Glomerular endothelial cell (primary cell): ENCODE measurements at regions not wholly inside any gene's neighbourhood (a gene's known extent, or its start where the extent isn't known, plus 50 kb on each side); places are given as distances from the start of the nearest gene placed in this dataset.
A peak's percentile ranks its signal among the peaks of the same experiment; 100 is the strongest.

Experiments
- DNase-seq: peaks from one replicate; pipeline ENCODE4 v3.0.0-alpha.2; 2011; ENCODE audit warnings: low read depth, low spot score; ENCODE audit errors: extremely low read depth

DNA sequence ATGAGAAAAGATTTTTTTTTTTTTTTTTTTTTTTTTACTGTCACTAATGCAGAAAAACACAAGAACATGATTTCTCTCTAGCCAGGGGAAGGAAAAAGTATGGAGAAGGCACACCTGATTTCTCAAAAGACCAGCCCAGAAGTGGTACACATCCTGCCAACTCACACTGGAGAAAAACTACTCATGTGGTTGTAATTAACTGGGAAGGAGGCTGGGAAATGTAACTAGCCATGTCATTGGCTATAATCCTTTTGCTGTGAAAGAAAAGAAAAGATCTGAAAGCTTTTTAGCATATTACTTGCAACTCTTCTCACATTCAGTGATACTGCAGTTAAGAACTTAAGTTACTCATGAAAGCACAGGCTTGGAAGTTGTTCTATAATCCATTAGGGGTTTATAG is 195.9 kb upstream of the PMFBP1 start:
- DNase-seq: no peak

- DNase-seq: peak; percentile 78
Observed at GRCh38 chr16:72362973-72363372, 191.0 kb upstream of the PMFBP1 start.

DNA sequence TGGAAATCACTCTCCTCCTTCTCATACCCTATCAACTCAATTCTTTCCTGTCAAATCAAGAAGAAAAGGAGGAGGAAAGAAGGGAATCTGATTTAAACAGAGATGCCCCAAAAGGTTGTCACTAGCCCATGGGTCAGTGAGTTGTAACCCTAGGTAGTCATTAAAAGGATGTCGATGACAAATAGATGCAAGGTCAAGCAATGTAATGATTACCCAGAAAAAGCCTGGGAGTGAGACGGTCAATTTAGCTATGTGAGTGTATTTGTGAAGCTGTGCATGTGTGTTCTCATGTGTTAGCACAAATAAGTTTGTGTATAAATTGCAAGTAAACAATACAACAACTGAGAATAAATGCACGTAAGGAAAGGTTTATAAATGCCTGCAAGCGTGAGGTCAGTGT is 190.5 kb upstream of the PMFBP1 start:
- DNase-seq: no peak

DNA sequence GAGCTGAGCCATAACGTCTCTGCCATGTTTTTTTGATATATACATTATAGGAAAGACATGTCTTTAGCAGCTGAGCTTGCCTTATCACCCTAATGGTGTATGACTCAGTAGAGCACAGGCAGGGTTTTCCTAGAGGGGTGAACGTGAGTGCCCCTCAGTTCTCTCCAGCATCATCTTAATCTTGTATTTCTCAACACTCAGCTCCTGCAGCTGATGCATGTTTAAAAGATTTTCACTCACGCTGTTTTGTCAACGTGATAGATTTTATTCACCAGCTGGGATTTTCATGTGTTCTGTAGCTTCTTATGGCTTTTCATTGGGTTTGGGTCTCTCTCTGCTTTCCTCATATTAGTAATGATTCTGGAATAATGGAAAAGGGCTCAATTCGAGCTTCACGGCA is 186.0 kb upstream of the PMFBP1 start:
- no peak for DNase-seq

GRCh38 chr16:72355561-72355960 is 183.6 kb upstream of the PMFBP1 start:
- DNase-seq: no peak

DNA sequence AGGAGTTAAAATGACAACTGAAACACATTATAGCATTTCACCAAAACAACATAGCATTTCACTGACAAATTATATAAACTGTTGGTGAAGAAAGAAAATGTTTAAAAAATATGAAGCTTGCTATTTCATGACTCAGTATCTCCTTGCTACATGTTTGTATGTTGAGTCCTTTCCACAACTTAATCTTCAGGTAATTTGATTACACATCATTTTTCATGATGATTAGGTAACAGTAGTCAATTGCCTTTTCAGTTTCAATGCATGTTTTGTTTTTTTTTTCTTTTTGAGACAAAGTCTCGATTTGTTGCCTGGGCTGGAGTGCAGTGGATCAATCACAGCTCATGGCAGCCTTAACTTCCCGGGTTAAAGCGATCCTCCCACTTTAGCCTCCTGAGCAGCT is 177.8 kb upstream of the PMFBP1 start:
- no peak for DNase-seq

- no peak for DNase-seq
Observed at GRCh38 chr16:72332926-72333325, 161.0 kb upstream of the PMFBP1 start.

- DNase-seq: no peak
Observed at GRCh38 chr16:72324578-72324977, 152.6 kb upstream of the PMFBP1 start.

DNA sequence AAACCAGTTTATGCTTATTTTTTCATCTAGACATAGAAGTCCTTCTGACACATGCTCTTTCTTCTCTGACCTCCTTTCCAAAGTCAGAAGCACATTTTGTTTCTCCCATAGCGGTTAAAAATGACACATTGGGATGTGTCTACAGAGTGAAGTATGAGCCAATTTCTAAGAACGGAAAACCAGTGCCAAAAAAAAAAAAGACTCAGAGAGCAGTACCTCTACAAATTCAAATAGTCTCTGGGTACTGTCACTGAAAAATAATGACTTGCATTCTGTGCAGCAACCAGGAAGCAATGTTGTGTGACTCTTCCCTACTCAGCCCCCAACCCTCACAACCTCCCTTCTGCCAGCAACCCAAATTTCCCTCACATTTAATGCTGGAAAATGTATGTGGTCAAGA is 145.5 kb upstream of the PMFBP1 start:
- no peak for DNase-seq

GRCh38 chr16:72313903-72314302 is 141.9 kb upstream of the PMFBP1 start:
- no peak for DNase-seq

DNA sequence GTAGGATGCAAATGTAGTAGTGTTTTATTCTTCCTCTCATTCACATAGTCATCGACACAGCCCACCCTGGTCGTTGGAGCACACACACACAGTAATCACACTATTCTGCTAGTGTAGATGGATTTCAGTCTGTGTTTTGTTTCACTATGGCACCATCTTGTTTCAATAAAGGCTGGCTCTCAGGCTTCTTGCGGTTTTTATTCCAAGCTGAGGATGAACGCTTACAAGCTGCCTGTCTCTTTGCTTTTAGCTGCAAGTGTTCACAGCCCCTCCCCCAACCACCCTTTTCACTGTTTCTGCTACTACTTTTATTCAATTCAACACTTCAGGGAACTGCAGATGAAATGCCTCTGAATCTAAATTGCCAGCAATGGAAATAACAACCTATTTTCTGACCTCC is 140.9 kb upstream of the PMFBP1 start:
- no peak for DNase-seq

DNA sequence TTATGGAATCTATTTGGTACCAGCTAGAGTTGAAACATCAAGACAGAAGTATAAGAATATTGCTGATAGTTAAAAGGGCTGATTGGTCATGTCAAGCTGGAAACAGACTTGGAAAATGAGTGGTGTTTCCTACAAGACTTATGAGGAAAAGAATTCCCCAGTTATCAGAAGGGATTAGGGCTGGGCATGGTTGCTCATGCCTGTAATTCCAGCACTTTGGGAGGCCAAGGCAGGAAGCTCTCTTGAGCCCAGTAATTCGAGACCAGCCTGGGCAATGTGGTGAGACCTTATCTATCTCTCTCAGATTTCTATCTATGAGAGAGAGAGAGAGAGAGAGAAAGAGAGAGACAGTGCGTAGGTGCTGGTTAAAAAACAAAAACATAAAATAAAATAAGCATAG is 139.5 kb upstream of the PMFBP1 start:
- no peak for DNase-seq

DNA sequence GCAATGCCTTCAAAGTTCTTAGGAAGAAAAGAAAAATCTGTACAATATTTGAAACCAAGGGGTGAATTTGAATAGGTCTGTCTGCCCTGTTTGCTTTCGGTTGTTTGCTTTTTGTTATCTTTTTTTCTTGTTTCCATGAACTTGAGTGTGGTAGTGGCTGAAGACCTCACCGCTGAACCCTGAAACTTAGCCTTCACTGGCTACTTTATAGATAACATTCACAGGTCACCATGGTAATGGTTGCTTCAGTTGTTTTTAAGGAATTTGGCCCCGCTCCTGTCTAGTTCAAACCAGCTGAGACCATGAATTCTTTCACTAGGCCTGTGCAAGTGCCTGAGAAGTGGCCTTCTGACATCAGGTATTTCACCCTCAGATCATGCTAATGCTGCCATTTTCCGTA is 137.0 kb upstream of the PMFBP1 start:
- DNase-seq: no peak

DNA sequence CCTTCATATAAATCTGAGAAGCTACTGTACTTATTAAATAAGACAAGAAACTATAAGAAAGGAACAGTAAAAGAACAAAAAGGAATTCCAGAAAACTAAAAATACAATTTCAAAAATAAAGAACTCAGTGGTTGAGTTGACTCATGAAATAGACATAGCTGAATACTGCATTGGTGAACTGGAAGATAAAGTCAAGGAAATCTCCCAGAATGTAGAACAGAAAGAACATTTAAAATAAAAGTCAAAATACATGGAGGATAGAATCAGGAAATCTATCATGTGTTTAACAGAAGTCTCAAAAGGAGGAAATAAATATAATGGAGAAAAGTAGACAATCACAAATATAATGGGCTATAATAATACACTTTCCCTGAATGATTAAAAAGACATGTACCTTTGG is 136.4 kb upstream of the PMFBP1 start:
- DNase-seq: no peak

DNA sequence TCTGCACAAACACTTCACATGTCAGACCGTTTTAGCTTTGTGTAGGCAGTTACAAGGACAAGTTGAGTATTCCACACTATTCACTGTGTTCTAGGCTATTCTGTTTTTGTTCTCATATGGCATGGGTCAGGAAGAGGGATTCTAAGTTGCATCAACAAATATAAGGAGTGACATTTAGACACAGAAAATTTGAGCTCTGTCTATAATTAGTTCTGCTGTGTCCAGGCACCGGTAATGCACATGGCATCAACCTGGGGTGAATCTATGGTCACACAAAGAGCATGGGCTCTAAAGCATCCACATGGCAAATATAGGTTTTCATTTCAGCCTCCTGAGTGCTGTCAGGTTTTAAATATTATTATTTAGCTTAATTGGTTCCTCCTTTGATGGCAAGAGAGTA is 130.4 kb upstream of the PMFBP1 start:
- DNase-seq: no peak

DNA sequence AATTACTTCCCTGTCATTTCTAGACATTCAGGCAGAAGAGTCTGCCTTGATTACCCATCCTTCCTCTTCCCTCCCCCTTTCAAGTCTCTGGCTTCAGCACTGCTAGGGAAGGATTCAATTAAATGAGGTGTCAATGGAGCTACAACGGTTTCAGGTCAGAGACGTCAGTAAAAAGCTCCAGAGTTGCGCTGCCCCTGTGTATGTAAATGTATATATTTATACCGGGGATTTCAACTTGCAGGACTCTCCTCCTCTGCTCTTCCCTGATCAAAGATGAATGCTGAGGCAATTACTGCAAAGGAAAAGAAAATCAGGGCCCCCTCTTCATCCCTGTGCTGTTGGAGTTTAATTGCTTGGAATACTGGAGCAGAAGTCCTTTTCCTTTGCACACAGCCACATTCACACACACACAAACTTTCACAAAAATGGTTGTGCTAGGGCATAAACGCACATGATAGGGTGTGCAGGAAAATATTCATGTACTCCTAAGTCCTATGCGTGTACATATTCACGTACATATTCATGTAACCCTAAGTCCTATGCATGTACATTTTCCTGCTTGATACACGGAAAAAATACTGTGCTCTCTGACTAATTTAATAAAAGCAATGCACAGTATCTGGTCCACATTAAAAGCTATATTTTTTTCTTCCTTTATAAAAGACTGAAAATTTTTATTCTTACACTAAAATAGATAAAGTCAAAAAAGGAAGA is 129.7 kb upstream of the PMFBP1 start:
- DNase-seq: no peak

DNA sequence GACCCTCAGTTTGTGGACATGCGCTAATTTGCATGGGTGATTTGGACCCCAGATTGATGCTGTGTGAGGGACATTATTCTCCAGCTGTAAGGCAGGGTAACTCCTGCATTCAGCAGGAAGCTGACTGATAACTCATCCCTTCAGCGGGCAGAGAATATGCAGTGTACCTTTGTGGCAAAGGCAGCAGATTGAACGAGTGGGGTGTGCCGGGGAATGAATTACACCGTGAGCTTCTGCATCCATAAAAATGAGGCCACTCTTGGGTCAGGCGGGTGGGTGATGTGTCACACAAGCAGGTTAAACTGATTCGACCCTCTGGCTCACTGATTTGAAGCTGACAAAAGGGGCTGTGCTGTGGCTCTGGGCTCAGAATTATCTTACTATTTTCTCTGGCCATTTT is 128.9 kb upstream of the PMFBP1 start:
- no peak for DNase-seq

DNA sequence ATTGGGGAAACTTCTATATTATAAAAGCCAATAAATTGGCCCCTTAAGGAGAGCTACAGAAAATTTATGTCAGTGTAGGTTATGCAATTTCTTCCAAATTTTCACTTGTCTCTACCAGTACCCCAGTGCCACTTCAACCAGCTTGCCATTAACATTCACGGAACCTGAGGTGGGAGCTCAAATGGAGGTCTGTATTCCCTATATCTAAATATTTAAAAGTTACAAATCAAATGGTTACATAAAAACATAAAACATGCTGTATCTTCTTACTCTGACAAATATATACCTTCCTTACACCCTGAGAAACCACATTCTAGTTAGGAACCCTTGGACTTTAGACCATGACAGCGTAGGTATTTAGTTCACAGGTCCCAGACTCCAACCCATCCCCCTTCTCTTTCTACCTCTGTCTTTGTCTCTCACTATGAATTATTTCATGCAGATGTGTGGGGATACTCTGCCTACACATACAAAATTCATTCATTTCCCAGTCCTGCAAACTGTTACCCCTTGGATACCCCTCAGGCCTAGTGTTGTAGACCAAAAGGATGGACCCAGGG is 127.8 kb upstream of the PMFBP1 start:
- DNase-seq: no peak

GRCh38 chr16:72298961-72299360 is 127.0 kb upstream of the PMFBP1 start:
- no peak for DNase-seq

DNA sequence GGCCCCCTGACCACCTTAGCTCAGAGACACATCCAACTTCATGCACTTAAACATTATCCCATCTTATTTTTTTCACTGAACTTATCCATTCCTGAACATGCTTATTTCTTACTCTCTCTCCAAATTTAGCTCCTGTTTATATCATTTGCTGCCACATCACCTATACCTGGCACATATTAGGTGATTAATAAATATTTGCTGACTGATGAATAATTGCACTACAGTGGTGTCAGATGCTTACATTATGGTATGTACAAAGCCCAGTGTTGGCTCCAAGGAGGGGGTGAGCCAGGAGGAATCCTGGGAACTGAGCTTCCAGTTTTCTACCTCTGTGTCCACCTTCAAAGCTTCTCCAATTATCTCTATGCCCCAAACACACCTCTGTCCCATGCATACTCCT is 124.0 kb upstream of the PMFBP1 start:
- DNase-seq: no peak

GRCh38 chr16:72291531-72291981 is 119.6 kb upstream of the PMFBP1 start:
- peak; percentile 68 for DNase-seq

DNA sequence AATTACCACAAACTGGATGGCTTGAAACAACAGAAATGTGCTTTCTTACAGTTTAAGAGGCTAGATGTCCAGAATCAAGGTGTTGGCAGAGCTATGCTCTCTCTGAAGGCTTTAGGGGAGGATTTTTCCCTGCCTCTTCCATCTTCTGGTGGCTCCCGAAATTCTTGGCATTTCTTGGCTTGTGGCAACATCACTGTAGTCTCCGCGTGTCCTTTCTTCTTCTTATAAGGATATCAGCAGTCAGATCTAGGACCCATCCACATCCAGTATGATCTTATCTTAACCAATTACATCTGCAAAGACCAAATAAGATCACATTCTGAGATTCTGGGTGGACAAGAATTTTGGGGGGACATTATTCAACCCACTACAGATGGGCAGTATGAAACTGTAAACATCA is 119.2 kb upstream of the PMFBP1 start:
- no peak for DNase-seq

DNA sequence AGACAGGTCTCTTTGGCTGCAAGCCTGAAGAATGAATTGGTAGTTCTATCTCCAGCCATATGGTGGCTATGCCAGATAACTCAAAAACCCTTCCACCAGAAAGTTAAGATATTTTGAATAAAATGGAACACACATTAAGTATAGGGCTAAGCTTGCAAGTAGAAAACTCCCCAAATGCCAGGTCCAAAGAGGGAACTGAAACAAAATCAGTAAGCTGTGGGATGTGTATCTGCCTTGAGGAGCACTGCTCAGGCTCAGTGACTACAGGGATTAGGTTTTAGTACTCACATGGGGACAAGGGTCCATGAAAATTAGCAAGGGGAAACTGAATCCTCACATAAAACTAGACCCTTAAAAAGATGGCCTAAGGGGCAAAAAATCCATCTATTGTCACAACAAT is 115.7 kb upstream of the PMFBP1 start:
- no peak for DNase-seq
